GM12872 (cell line): ENCODE measurements at regions not wholly inside any gene's neighbourhood (a gene's known extent, or its start where the extent isn't known, plus 50 kb on each side); places are given as distances from the start of the nearest gene placed in this dataset.

Experiments used
- CTCF ChIP-seq: IDR thresholded peaks from 3 replicates; pipeline ENCODE4 v1.5.1; 2011; ENCODE audit warnings: low read depth, mild to moderate bottlenecking, low read length, moderate library complexity; ENCODE audit not compliant: insufficient read depth

- no peak for TF ChIP-seq CTCF
Measured at GRCh38 chr7:131970602-131971001, 414.2 kb upstream of the PODXL start.

GRCh38 chr7:131969560-131969959, 413.1 kb upstream of the PODXL start:
- TF ChIP-seq CTCF: no peak

DNA sequence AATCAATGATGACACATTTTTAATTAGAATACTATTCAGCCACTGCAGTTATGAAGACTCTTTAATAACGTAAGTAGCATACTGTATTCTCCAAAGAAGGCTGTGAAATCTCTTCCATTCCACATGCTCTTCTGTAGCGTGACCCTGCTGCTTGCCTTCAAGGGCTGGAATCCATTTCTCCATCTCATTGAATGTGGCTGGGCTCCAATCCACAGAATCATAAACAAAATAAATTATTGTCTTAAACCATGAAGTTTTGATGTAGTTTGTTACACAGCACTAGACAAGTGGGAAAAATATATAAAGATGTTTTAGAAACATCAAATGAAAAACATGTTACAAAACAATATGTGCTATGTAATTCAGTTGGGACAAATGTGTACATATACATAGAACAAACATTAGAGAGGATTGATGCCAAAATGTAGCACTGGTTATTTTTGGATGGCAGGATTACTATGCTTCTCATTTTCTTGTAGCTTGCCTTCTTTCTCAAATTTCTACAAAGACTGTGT, 410.8 kb upstream of the PODXL start:
- no peak for TF ChIP-seq CTCF

DNA sequence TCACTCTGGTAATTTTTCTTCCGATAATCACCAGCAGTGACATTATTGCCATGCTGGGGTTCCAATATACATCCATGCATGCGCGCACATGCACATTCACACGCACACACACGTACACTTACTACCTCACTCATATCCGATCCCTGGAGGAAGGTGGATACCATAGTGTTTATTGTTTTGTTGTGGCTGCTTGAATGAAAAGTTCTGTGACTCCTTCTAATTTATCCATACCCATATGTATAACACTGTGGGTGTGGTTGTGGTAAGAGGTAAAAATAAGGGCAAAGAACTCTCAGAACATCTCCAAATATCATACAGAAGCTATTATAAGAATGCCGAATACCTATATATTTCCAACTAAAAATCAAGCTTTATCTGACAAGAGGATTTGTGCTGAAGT, 407.8 kb upstream of the PODXL start:
- no peak for TF ChIP-seq CTCF

DNA sequence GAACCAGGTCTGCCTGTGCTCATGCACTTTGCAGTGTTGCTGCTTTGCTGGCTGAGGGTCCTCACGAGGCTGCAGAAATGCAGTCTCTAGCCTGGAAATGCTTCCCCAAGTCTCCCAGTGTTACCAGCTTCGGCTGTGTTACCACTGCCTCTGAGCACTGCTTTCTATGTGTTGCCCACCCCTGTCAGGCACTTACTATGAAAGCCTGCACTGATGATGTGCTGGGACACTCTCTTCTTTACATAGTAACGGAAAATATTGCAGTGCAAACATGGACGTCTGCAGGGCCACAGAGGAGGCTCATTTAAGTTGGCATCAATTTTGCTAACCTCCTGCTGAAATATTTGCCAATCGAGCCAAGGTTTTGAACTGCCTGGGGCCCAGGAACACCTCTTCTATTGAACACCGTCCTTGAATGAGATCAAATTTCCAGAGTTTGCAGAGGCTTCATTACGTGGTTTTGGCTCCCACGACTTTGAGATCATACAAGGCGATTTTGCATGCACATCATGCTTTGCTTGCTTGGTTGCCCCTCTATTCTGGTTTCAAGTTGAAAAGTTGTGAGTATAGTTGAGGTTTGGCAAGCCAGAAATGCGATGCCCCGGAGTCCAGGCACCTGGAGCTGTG, 404.7 kb upstream of the PODXL start:
- TF ChIP-seq CTCF: no peak

DNA sequence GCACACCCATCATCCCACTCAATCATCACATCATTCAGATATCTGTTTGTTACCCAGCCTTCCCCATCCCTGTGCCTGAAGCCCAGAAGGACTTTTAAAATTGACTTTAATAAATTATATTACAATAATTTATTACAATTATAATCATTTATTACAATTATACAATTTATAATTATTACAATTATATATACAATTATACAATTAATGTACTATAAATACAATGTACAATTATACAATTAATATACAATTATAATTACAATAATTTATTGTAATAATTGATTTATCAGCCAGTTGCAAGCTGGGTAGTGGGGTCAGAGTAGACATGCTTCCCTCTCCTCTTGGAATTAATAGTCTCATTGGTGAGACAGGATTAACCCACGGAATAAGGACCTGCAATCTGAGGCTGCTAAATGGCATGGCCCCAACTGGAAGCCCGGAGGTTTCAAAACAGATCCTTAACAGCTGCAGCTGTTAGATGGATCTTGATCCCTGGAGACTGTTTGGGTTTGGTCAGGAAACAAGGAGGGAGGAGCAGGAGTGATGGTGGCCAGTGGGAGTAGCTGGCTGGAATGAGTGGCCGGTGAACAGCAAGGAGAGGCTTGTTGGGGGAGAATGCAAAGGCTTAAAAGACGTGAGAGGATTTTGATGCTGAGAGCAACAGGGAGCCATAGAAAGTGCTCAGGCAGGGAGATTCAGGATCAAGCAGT, 402.8 kb upstream of the PODXL start:
- TF ChIP-seq CTCF: no peak

- no peak for TF ChIP-seq CTCF
Measured at GRCh38 chr7:131957338-131958020, 401.1 kb upstream of the PODXL start.
